ENCODE measurements at regions not wholly inside any gene's neighbourhood (a gene's known extent, or its start where the extent isn't known, plus 50 kb on each side); places are given as distances from the start of the nearest gene placed in this dataset.

DNA sequence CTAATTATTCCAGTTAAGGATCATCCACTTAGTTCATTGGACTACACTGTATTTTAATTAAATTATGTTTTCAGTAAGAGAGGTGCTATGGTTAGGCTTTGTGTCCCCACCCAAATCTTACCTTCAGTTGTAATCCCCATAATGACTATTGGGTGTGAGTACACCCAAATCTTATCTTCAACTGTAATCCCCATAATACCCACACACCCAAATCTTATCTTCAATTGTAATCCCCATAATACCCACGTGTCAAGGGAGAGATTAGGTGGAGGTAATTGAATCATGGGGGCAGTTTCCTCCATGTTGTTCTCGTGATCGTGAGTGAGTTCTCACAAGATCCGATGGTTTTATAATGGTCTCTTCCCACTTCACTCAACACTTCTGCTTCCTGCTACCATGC is 208.0 kb upstream of the PHACTR1 start:
- TF ChIP-seq, protein P1, sequence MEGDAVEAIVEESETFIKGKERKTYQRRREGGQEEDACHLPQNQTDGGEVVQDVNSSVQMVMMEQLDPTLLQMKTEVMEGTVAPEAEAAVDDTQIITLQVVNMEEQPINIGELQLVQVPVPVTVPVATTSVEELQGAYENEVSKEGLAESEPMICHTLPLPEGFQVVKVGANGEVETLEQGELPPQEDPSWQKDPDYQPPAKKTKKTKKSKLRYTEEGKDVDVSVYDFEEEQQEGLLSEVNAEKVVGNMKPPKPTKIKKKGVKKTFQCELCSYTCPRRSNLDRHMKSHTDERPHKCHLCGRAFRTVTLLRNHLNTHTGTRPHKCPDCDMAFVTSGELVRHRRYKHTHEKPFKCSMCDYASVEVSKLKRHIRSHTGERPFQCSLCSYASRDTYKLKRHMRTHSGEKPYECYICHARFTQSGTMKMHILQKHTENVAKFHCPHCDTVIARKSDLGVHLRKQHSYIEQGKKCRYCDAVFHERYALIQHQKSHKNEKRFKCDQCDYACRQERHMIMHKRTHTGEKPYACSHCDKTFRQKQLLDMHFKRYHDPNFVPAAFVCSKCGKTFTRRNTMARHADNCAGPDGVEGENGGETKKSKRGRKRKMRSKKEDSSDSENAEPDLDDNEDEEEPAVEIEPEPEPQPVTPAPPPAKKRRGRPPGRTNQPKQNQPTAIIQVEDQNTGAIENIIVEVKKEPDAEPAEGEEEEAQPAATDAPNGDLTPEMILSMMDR (IDR thresholded peaks at IDR 0.05), result no peak
- no peak for TF ChIP-seq POLR2A (IDR thresholded peaks at IDR 0.05)
- no peak for TF ChIP-seq POLR2AphosphoS5 (IDR thresholded peaks at IDR 0.05)

Measured in breast epithelium (tissue), 3 donors.